GM18858 (cell line): ENCODE measurements at regions not wholly inside any gene's neighbourhood (a gene's known extent, or its start where the extent isn't known, plus 50 kb on each side); places are given as distances from the start of the nearest gene placed in this dataset.

ENCODE experiments used
- ATAC-seq: cut with Tn5 transposase; IDR thresholded peaks from one replicate; pipeline ENCODE4 v1.9.1; 2021; ENCODE audit not compliant: unreplicated experiment

DNA sequence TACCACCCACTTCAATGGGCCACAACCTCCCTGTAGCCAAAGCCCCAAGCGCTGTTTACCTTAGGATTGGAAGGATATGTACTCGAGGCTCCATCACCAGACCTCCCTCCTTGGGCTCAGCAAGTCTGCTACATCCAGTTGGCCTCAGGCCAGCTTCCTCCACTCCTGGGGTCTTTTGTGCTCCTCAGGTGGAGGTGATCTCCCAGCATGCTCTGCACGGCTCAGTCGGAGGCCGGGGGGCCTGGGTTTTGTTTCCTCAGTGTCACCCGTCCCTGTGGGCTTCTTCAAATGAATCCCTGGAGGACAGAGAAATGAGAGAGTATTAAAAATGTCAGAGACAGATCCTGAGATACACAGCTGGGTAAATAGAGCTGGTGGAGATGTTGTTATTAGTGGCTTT is 723.1 kb upstream of the TBX3 start:
- no peak for ATAC-seq

- no peak for ATAC-seq
These were observed 721.5 kb upstream of the TBX3 start for GRCh38 chr12:115405471-115405860.

DNA sequence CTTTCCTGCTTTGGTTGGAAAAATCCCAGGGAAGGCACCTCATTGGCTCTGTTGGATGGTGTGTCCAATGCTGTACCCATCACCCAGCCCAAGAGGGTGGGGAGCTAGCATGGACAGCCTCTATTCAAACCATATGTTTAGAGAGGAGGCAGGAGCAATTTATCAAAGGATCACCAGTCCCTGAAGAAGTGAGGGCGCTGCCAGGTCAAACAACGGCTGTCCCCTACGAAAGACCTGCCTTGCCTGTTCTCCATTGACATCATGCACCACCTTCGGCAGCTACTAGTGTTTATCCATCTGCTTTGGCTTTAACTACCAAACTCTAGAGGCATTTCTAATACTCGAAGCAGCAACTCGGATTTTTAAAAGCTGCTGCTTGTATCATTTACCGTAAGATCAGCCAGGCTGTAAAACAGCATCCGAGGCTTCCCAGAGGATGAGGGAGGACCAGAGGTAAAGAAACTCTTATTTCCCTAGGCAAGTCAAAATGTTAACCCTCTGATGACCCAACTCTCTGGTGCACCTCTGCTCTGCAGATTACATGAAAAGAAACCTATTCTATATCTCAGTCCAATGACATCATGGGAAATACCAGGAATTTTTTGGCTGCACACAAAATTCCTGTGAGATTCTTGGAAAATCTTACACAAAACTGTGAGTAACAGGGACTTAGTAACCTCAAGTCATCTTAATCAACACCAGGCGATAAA is 720.9 kb upstream of the TBX3 start:
- ATAC-seq, result no peak

DNA sequence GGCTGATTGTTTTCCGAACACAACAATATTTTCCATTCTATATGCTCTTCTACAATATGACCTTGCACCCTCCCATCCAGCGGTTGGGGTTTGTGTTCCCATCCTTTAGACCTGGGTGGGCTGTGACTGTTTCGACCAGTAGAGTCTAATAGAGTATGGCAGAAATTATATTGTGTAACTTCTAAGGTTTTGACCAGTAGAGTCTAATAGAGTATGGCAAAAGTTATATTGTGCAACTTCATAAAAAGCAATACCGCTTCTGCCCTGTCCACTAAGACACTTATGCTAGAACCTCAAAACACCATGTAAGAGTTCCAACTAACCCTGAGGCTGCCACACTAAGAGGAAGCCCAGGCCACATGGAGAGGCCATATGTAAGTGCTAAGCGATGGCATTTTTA is 719.7 kb upstream of the TBX3 start:
- ATAC-seq, result no peak

DNA sequence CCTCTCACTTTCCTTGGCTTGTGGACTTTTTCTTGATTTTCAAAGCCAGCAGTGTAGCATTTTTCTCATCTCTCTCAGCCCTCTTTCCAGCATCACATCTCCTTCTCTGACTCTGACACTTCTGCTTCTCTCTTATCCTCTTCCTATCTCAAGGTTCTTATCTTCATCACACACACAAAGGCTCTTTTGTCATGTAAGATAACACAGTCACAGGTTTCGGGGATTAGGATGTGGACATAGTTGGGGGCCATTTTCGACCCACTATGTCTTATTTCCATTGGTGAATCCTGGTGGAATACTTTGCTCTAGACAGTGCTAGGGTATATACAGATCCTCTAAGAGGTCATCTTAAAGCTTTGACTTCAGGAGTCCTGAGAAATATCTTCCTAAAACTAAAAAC is 719.3 kb upstream of the TBX3 start:
- ATAC-seq, result no peak

DNA sequence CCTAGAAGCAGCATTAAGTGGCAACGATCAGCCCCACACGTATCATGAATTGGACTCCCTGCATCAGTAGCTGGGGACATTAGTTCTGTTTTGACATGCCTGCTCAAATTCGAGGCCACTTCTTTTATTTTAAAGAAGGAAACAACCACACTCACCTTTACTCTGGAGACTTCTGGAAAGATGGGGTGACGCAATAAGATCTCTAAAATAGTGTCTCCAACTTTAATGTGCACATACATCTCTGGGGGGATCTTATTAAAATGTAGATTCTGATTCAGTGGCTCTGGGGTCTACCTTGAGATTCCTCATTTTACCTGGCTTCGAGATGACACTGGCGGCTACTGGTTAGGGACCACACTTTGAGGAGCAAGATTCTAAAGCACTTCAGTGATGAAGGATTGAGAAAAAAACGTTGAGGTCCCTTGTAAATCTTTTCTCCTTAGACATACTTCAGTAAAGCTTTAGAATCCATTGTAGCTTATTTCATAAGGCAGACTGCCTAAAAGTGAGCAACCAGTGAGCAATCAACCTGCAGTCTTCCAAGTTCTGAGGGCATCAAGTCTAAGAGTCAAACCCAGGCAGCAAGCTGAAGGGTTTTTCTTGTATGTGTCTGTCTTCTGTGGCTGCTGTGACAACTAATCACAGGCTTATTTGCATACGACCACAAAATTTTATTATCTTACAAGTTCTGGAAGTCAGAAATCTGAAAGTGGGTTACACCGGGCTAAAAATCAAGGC is 718.6 kb upstream of the TBX3 start:
- no peak for ATAC-seq

GRCh38 chr12:115401761-115402160 is 717.8 kb upstream of the TBX3 start:
- no peak for ATAC-seq

DNA sequence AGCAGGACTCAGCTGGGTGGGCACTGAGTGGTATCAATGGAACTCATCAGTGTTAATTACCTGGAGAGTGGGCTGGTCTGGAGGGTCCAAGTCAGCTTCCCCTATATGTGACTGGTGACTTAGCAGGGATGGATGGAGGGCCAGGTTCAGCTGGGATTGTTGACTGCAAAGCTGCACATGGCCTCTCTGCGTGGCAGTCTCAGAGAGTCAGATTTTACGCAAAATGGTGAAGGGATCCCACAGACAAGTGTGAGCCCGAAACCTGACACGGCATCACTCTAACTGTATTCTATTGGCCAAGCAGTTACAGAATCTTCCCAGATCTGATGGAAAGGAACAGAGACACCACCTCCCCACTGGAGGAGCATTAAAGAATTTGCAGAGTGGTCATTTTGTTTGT is 716.0 kb upstream of the TBX3 start:
- no peak for ATAC-seq

- ATAC-seq, result no peak
These were observed 714.4 kb upstream of the TBX3 start for GRCh38 chr12:115398311-115398781.

DNA sequence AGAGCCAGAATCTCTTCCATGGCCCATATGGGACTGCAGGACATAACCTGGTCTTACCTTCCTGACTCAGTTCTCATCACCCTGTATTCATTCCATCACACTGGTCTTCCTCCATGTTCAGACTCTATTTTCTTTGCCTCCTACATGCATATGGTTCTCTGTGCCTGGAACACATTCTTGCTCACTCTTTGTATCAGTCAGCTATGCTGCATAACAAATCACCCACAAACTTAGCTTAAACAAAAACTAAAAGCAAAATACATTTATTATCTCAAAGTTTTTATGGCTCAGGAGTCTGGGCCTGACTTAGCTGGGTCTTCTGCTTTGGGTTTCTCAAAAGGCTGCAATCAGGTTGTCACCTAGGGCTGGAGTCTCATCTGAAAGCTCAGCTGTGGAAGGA is 712.6 kb upstream of the TBX3 start:
- ATAC-seq, result no peak

DNA sequence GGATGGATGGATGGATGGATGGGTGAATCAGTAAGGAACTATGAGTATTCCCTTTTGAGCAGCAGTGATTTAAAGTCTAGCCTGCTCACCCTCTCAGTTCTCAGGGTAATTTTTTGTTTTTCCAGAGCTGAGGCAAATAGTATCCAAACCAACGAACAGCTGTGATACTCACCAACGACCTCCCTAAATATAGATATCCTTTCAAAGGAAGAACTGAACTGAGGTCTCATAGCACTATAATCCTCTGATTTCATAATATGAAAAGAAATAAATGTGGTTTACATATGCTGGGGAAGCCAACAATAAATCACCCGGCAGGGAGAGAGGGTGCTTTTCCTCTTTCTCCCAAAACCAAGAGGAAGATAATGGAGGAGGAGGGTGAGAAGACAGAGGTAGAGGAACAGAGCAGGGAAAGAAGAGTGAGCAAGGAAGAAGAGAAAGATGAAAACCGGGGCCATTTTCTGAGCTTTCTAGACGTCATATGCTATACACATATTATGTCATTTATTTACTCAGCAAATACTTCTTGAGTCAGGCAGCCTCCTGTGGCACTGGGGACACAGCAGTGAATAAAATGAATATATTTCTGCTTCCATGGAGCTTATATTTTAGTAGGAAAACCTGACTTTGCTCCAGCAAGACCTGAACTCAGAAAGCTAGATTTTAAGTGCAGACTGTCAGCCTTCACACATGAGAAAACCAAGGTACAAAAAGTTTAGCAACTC is 710.7 kb upstream of the TBX3 start:
- no peak for ATAC-seq

DNA sequence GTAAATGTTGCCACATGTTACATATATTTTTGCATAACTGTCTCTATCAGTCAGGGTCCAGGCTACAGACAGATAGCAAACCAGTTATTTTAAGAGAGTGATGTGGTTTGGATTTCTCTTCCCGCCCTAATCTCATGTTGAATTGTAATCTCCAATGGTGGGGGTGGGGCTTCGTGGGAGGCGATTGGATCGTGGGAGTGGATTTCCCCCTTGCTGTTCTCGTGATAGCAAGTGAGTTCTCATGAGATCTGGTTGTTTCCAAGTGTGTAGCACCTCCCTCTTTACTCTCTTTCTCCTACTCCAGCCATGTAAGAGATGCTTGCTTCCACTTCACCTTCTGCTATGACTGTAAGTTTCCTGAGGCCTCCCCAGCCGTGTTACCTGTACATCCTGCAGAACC is 704.2 kb upstream of the TBX3 start:
- no peak for ATAC-seq

- ATAC-seq, result no peak
These were observed 703.5 kb upstream of the TBX3 start for GRCh38 chr12:115387467-115387901.

DNA sequence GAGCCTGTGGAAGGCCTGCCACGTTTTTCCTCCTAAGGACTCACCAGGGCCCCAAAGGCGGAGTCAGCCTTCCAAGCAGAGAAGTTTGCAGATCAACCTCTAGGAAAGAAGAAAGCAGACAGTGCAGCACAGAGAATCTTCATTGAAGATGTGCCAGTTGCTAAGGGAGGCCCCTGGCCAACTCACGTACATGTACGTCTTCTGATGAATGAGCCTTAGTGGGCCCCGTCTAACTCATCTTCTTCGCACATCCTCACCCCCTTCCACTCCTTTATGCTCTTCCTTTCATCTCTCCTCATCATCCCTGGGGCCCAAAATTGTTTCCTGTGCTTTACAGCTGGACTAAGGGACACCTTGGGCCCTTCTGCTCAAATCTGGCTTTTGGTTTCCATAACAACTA is 703.0 kb upstream of the TBX3 start:
- no peak for ATAC-seq

- ATAC-seq, result no peak
These were observed 701.2 kb upstream of the TBX3 start for GRCh38 chr12:115385141-115385540.

DNA sequence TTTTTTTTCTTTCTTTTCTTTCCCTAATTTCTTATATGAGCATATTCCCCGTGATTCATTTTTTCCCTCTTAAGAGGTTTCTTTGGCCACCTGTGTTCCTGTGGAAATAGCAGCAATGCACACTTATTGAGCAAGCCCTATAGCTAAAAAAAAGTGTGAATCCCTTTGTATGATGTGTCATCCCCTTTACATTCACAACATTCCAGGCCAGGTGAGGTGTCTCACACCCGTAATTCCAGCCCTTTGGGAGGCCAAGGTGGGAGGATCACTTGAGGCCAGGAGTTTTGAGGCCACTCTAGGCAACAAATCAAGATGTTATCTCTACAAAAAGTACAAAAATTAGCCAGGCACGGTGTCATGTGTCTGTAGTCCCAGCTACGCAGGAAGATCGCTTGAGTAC is 700.4 kb upstream of the TBX3 start:
- no peak for ATAC-seq

DNA sequence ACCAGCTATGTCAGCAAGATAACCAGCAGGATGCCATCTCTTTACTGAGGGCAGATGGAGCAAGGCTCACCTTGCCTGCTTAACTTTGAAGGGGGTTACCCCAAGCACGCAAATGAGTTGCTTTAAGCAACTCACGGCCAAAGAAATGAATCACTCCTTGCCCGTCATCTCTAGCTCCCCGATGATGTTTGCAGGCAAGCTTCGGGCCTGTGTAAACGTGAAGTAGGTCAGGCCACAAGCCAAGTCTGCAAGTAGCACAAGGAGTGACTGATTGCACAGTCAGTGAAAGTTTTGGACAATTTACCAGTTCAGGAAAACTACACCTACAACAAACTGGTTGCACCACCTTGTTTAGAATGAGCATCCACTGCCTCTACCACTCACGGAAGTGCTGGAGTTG is 699.7 kb upstream of the TBX3 start:
- ATAC-seq, result no peak

DNA sequence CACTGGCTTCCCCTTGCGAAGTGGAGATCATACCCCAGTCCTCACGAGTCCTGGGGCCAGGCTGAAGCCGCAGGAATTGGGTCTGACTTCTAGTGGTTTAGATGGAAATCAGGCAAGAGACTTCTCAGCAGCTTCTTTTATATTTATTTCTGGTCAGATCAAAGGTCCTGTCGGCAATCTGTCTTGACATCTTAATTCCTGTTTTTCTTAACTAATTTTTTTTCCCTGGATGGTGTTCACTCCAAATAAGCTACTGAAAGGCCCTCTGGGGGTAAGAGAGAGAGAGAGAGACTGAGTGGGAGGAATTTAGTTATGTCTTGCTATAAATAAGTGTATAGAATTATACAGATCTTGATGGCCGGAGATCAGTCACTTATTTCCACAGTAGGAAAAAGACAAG is 698.7 kb upstream of the TBX3 start:
- ATAC-seq, result no peak

GRCh38 chr12:115380546-115381120 is 696.7 kb upstream of the TBX3 start:
- ATAC-seq, result no peak

GRCh38 chr12:115378291-115378690 is 694.3 kb upstream of the TBX3 start:
- no peak for ATAC-seq

GRCh38 chr12:115377779-115378178 is 693.8 kb upstream of the TBX3 start:
- ATAC-seq, result no peak

- ATAC-seq, result no peak
These were observed 693.3 kb upstream of the TBX3 start for GRCh38 chr12:115377230-115377629.
